GM23338 (cell line): ENCODE measurements at regions not wholly inside any gene's neighbourhood (a gene's known extent, or its start where the extent isn't known, plus 50 kb on each side); places are given as distances from the start of the nearest gene placed in this dataset.

Experiments
- ATAC-seq: fragments of 200-7000 bp; cut with Tn5 transposase; 3 replicates; pipeline ENCODE4 v1.9.1; 2020
- DNase-seq: peaks from one replicate; pipeline ENCODE4 v3.0.0-alpha.2; 2015; ENCODE audit warnings: low spot score
- H2AFZ ChIP-seq: fragments of 200-600 bp; sonication (generic); 2 replicates; pipeline ENCODE4 v1.8.0; 2016; ENCODE audit warnings: antibody characterized with exemption, mild to moderate bottlenecking, moderate library complexity
- H3F3A ChIP-seq: fragments of 200-600 bp; sonication (generic); replicated peaks from 2 replicates; pipeline ENCODE4 v1.8.0; 2017; ENCODE audit warnings: antibody characterized with exemption, mixed run types, low read depth
- H3K27ac ChIP-seq: fragments of 200-600 bp; sonication (generic); 2 replicates; pipeline ENCODE4 v1.6.1; 2016; ENCODE audit warnings: low read depth
- H3K27me3 ChIP-seq: fragments of 200-600 bp; sonication (generic); 2 replicates; pipeline ENCODE4 v1.8.0; 2016; ENCODE audit warnings: mild to moderate bottlenecking, mixed run types, moderate library complexity; ENCODE audit not compliant: insufficient read depth
- H3K36me3 ChIP-seq: fragments of 200-600 bp; sonication (generic); 2 replicates; pipeline ENCODE4 v1.8.0; 2016; ENCODE audit warnings: mild to moderate bottlenecking; ENCODE audit not compliant: insufficient read depth
- H3K4me1 ChIP-seq: fragments of 200-600 bp; sonication (generic); 2 replicates; pipeline ENCODE4 v1.8.0; 2016; ENCODE audit warnings: mild to moderate bottlenecking, moderate library complexity; ENCODE audit not compliant: insufficient read depth
- H3K4me2 ChIP-seq: fragments of 200-600 bp; sonication (generic); 2 replicates; pipeline ENCODE4 v1.7.1; 2017; ENCODE audit warnings: mixed run types
- H3K4me3 ChIP-seq: fragments of 200-600 bp; sonication (generic); 2 replicates; pipeline ENCODE4 v1.6.1; 2016; ENCODE audit warnings: mixed run types
- H3K79me2 ChIP-seq: fragments of 200-600 bp; sonication (generic); replicated peaks from 2 replicates; pipeline ENCODE4 v1.8.0; 2017; ENCODE audit warnings: mild to moderate bottlenecking; ENCODE audit not compliant: insufficient read depth
- H3K9me2 ChIP-seq: fragments of 200-600 bp; sonication (generic); 2 replicates; pipeline ENCODE4 v1.8.0; 2017; ENCODE audit not compliant: insufficient read depth
- H4K20me1 ChIP-seq: fragments of 200-600 bp; sonication (generic); replicated peaks from 2 replicates; pipeline ENCODE4 v1.8.0; 2017; ENCODE audit warnings: mild to moderate bottlenecking; ENCODE audit not compliant: insufficient read depth
- H3K27ac Mint-ChIP-seq: 2 replicates; pipeline ENCODE4 v1.8.0; 2020; ENCODE audit warnings: inconsistent platforms, mild to moderate bottlenecking, moderate library complexity, mixed read lengths
- H3K27me3 Mint-ChIP-seq: 3 replicates; pipeline ENCODE4 v1.8.0; 2022; ENCODE audit warnings: low read depth, mild to moderate bottlenecking, moderate library complexity, mixed read lengths, inconsistent platforms; ENCODE audit not compliant: insufficient read depth, poor library complexity
- H3K36me3 Mint-ChIP-seq: 3 replicates; pipeline ENCODE4 v1.8.0; 2021; ENCODE audit warnings: low read depth, mild to moderate bottlenecking, inconsistent platforms, moderate library complexity, mixed read lengths
- H3K4me1 Mint-ChIP-seq: 3 replicates; pipeline ENCODE4 v1.8.0; 2020; ENCODE audit warnings: mild to moderate bottlenecking, inconsistent platforms, mixed read lengths
- H3K4me3 Mint-ChIP-seq: 3 replicates; pipeline ENCODE4 v1.8.0; 2021; ENCODE audit warnings: moderate library complexity, mild to moderate bottlenecking, inconsistent platforms, mixed read lengths
- H3K9me3 Mint-ChIP-seq: 3 replicates; pipeline ENCODE4 v1.8.0; 2020; ENCODE audit warnings: moderate library complexity, mild to moderate bottlenecking, inconsistent platforms, mixed read lengths
- CREB1 ChIP-seq: fragments of 250-450 bp; sonication (Bioruptor Pico); IDR thresholded peaks from 2 replicates; pipeline ENCODE4 v1.5.0; 2020; ENCODE audit warnings: low read depth, mild to moderate bottlenecking, moderate library complexity
- CTCF ChIP-seq, 2 experiments: fragments of 200-600 bp in 1 of 2; sonication (generic) in 1 of 2; conservative IDR thresholded peaks; 2 replicates each; pipeline versions ENCODE4 v1.5.1 to v1.6.1; 2016 to 2017; ENCODE audit warnings: antibody characterized with exemption in 2 of 2, low read depth in 2 of 2, mild to moderate bottlenecking in 2 of 2, moderate library complexity in 1 of 2
- ETS1 ChIP-seq: IDR thresholded peaks from 2 replicates; pipeline ENCODE4 v1.6.1; 2016; ENCODE audit warnings: antibody characterized with exemption
- EZH2 ChIP-seq: fragments of 200-600 bp; sonication (generic); IDR thresholded peaks from one replicate; pipeline ENCODE4 v1.8.0; 2017; ENCODE audit warnings: antibody characterized with exemption, mild to moderate bottlenecking, low read depth; ENCODE audit not compliant: unreplicated experiment
- EZH2phosphoT487 ChIP-seq: fragments of 200-600 bp; sonication (generic); IDR thresholded peaks from one replicate; pipeline ENCODE4 v1.8.1; 2018; ENCODE audit warnings: antibody characterized with exemption; ENCODE audit not compliant: unreplicated experiment
- JUNB ChIP-seq: IDR thresholded peaks from one replicate; pipeline ENCODE4 v1.6.1; 2016; ENCODE audit warnings: antibody characterized with exemption; ENCODE audit not compliant: unreplicated experiment
- NANOG ChIP-seq: IDR thresholded peaks from 2 replicates; pipeline ENCODE4 v1.6.1; 2016; ENCODE audit warnings: antibody characterized with exemption, borderline replicate concordance
- POLR2AphosphoS5 ChIP-seq: IDR thresholded peaks from 2 replicates; pipeline ENCODE4 v1.6.1; 2016; ENCODE audit warnings: antibody characterized with exemption, low read depth
- REST ChIP-seq: IDR thresholded peaks from one replicate; pipeline ENCODE4 v1.6.1; 2018; ENCODE audit warnings: antibody characterized with exemption; ENCODE audit not compliant: unreplicated experiment
- STAT1 ChIP-seq: IDR thresholded peaks from one replicate; pipeline ENCODE4 v1.6.1; 2016; ENCODE audit warnings: antibody characterized with exemption; ENCODE audit not compliant: unreplicated experiment
- ZNF114 ChIP-seq: fragments of 250-450 bp; sonication (Bioruptor Pico); IDR thresholded peaks from 2 replicates; pipeline ENCODE4 v1.5.0; 2020; ENCODE audit warnings: mild to moderate bottlenecking, moderate library complexity
- ZNF331 ChIP-seq: fragments of 250-450 bp; sonication (Bioruptor Pico); IDR thresholded peaks from 2 replicates; pipeline ENCODE4 v1.5.0; 2020; ENCODE audit warnings: low read depth, mild to moderate bottlenecking, moderate library complexity
- ZNF462 ChIP-seq: fragments of 250-450 bp; sonication (Bioruptor Pico); IDR thresholded peaks from 2 replicates; pipeline ENCODE4 v1.5.0; 2020; ENCODE audit warnings: mild to moderate bottlenecking, moderate library complexity

GRCh38 chr2:238786379-238786778 is 61.5 kb upstream of the TWIST2 start:
- no peak overlapping the region; the same call in 1 of the 2 replicates for H2AFZ ChIP-seq
- Mint-ChIP-seq H3K36me3 (no peaks in the 10 kb centered on the region; the same call in 2 of the 3 replicates), H3K9me3 (peaks cover 7% of the 10 kb centered on the region; the same call in 1 of the 3 replicates), H3K27me3 (peaks cover 4% of the 10 kb centered on the region), H3K4me1 (peaks cover 18% of the 10 kb centered on the region), H3K4me3 (no peak overlapping the region), H3K27ac (no peak overlapping the region)
- H3K36me3 ChIP-seq, result no peaks in the 10 kb centered on the region
- no peaks in the 10 kb centered on the region for H3K79me2 ChIP-seq
- H4K20me1 ChIP-seq, result no peaks in the 10 kb centered on the region
- ATAC-seq (no peak), DNase-seq (no peak)
- H3K27me3 ChIP-seq, result no peaks in the 10 kb centered on the region
- TF ChIP-seq ZNF114 (CRISPR knock-in tag) (no peak), ZNF331 (no peak), EZH2 (no peak), ETS1 (no peak), EZH2phosphoT487 (no peak), JUNB (no peak), STAT1 (no peak), CREB1 (CRISPR knock-in tag) (no peak), ZNF462 (CRISPR knock-in tag) (no peak), POLR2AphosphoS5 (no peak), NANOG (no peak), REST (no peak), CTCF (conservative IDR thresholded peaks at IDR 0.05; ENCODE audit: low read depth in 2 of 2) (no peak)
- H3K4me1 ChIP-seq, result peaks cover 10% of the 10 kb centered on the region
- H3K9me2 ChIP-seq, result 0 out of 2 replicates have a peak, but pooled peaks cover under 1% of the 10 kb centered on the region
- no peak overlapping the region for H3K4me2 ChIP-seq
- no peaks in the 10 kb centered on the region for H3F3A ChIP-seq
- H3K4me3 ChIP-seq, result no peak overlapping the region
- H3K27ac ChIP-seq, result no peak overlapping the region
